Calu3 (cell line): ENCODE measurements at regions not wholly inside any gene's neighbourhood (a gene's known extent, or its start where the extent isn't known, plus 50 kb on each side); places are given as distances from the start of the nearest gene placed in this dataset.

Source experiments
- BruUV-seq: library from RNA; stranded (reverse); fragments of 400-500 nt; replicated peaks from 2 replicates; lab custom pipeline; 2021; lab: Mats Ljungman, UMichigan
- CTCF ChIA-PET: fragments of 300-600 bp; sonication (Branson Sonifier 250); formaldehyde crosslinking; loops from one replicate; lab custom pipeline; 2022; ENCODE audit warnings: antibody characterized with exemption; lab: Charles Lee
- DNase-seq: peaks from one replicate; pipeline ENCODE4 v3.0.0; 2022
- H3K27ac Mint-ChIP-seq: one replicate; pipeline ENCODE4 v1.8.0; 2022; ENCODE audit warnings: mixed read lengths; ENCODE audit not compliant: unreplicated experiment
- H3K27me3 Mint-ChIP-seq: one replicate; pipeline ENCODE4 v1.8.0; 2022; ENCODE audit warnings: mixed read lengths; ENCODE audit not compliant: unreplicated experiment
- H3K36me3 Mint-ChIP-seq: one replicate; pipeline ENCODE4 v1.8.0; 2022; ENCODE audit warnings: mild to moderate bottlenecking, moderate library complexity, mixed read lengths; ENCODE audit not compliant: insufficient read depth, unreplicated experiment
- H3K4me1 Mint-ChIP-seq: one replicate; pipeline ENCODE4 v1.8.0; 2022; ENCODE audit warnings: mild to moderate bottlenecking, low read depth, mixed read lengths; ENCODE audit not compliant: unreplicated experiment
- H3K4me3 Mint-ChIP-seq: one replicate; pipeline ENCODE4 v1.8.0; 2022; ENCODE audit warnings: mild to moderate bottlenecking, low read depth, moderate library complexity, mixed read lengths; ENCODE audit not compliant: unreplicated experiment
- H3K9me3 Mint-ChIP-seq: one replicate; pipeline ENCODE4 v1.8.0; 2022; ENCODE audit warnings: low read depth, mixed read lengths; ENCODE audit not compliant: unreplicated experiment
- intact Hi-C: fragments of 100-400 bp; cut with micrococcal nuclease; formaldehyde crosslinking; loops from one replicate; pipeline ENCODE4 v1.10.0; 2022; ENCODE audit not compliant: unreplicated experiment
- TF ChIP-seq, protein P1 (sequence below): fragments of 200-600 bp; IDR thresholded peaks from one replicate; pipeline ENCODE4 v1.8.0; 2022; ENCODE audit warnings: antibody characterized with exemption; ENCODE audit not compliant: unreplicated experiment

GRCh38 chrX:14209034-14209433 lies 179.3 kb upstream of the GEMIN8 start:
- TF ChIP-seq, protein P1, sequence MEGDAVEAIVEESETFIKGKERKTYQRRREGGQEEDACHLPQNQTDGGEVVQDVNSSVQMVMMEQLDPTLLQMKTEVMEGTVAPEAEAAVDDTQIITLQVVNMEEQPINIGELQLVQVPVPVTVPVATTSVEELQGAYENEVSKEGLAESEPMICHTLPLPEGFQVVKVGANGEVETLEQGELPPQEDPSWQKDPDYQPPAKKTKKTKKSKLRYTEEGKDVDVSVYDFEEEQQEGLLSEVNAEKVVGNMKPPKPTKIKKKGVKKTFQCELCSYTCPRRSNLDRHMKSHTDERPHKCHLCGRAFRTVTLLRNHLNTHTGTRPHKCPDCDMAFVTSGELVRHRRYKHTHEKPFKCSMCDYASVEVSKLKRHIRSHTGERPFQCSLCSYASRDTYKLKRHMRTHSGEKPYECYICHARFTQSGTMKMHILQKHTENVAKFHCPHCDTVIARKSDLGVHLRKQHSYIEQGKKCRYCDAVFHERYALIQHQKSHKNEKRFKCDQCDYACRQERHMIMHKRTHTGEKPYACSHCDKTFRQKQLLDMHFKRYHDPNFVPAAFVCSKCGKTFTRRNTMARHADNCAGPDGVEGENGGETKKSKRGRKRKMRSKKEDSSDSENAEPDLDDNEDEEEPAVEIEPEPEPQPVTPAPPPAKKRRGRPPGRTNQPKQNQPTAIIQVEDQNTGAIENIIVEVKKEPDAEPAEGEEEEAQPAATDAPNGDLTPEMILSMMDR, result no peak
- no peak for DNase-seq
- Mint-ChIP-seq H3K36me3 (no peaks in the 10 kb centered on the region), H3K9me3 (no peaks in the 10 kb centered on the region), H3K27ac (no peak overlapping the region), H3K4me1 (peaks cover 13% of the 10 kb centered on the region), H3K27me3 (peaks cover 20% of the 10 kb centered on the region), H3K4me3 (no peak overlapping the region)
- no TSS peak for BruUV-seq
- CTCF ChIA-PET, result no interaction called here
- intact Hi-C loops, result no loop called here

- H3K36me3 Mint-ChIP-seq, result no peaks in the 10 kb centered on the region
- no TSS peak for BruUV-seq
- no peaks in the 10 kb centered on the region for H3K9me3 Mint-ChIP-seq
- no peak overlapping the region for H3K4me3 Mint-ChIP-seq
- DNase-seq, result no peak
- TF ChIP-seq, protein P1, result no peak
- H3K27me3 Mint-ChIP-seq, result peaks cover 33% of the 10 kb centered on the region
- CTCF ChIA-PET, result no interaction called here
- no peak overlapping the region for H3K27ac Mint-ChIP-seq
- no peaks in the 10 kb centered on the region for H3K4me1 Mint-ChIP-seq
- intact Hi-C loops, result no loop called here
Measured at GRCh38 chrX:14194711-14195110, 165.0 kb upstream of the GEMIN8 start.

GRCh38 chrX:14193547-14193946 lies 163.9 kb upstream of the GEMIN8 start:
- TF ChIP-seq, protein P1, result no peak
- intact Hi-C loops, result no loop called here
- peaks cover 37% of the 10 kb centered on the region for H3K27me3 Mint-ChIP-seq
- CTCF ChIA-PET, result no interaction called here
- H3K4me1 Mint-ChIP-seq, result no peaks in the 10 kb centered on the region
- H3K36me3 Mint-ChIP-seq, result no peaks in the 10 kb centered on the region
- H3K27ac Mint-ChIP-seq, result no peak overlapping the region
- H3K4me3 Mint-ChIP-seq, result no peak overlapping the region
- no TSS peak for BruUV-seq
- no peaks in the 10 kb centered on the region for H3K9me3 Mint-ChIP-seq
- DNase-seq, result no peak

- no peaks in the 10 kb centered on the region for H3K27me3 Mint-ChIP-seq
- CTCF ChIA-PET, result no interaction called here
- no peaks in the 10 kb centered on the region for H3K4me1 Mint-ChIP-seq
- intact Hi-C loops, result no loop called here
- H3K36me3 Mint-ChIP-seq, result no peaks in the 10 kb centered on the region
- H3K27ac Mint-ChIP-seq, result no peak overlapping the region
- no peak for DNase-seq
- TF ChIP-seq, protein P1, result no peak
- H3K4me3 Mint-ChIP-seq, result no peak overlapping the region
- no peaks in the 10 kb centered on the region for H3K9me3 Mint-ChIP-seq
- no TSS peak for BruUV-seq
Measured at GRCh38 chrX:14173873-14174272, 144.2 kb upstream of the GEMIN8 start.
